ENCODE measurements at regions not wholly inside any gene's neighbourhood (a gene's known extent, or its start where the extent isn't known, plus 50 kb on each side); places are given as distances from the start of the nearest gene placed in this dataset.

DNA sequence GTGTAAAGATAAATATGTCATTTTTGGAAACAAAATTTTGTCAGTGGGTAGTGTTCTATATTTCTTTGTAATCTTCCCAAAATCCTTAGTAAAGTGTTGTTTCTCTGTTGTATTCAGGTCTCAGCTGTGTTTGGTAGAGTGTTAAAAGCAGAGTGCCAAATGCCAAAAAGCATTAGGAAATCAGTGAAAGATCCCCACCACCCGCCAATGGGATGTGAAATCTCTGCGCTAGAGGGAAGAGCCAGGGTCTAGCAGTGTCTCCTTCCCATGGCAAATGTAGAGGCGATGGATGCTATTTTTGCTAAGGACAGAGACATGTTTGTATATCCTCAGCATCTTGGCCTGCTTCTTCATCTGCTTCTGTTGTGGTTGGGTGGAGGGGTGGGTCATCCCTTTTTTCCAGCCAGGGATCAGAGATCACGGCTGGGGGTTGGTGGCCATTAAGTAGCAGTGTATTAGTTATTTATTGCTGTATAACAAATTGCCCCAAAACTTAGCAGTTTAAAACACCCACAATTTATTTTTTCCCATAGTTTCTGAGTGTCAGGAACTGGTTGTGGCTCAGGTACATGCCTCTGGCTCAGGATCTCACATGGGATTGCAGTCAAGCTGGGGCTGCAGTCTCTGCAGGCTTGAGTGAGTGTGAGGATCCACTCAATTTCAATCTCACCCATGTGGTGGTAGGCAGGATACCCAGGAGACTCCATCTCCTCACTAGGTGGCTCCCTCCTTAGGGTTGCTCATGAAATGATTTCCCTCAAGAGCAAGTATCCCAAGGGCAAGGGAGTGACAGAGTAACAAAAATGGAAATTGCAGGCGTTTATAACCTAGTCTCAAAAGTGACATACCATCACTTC lies 211.9 kb downstream of the MYCN start:
- Histone ChIP-seq H3K9me3 (ENCODE audit: control insufficient read depth, low read length) (no peaks in the 10 kb centered on the region), H3K27ac (no peak overlapping the region), H3K9ac (no peak overlapping the region), H3K4me3 (ENCODE audit: low read depth, low read length) (no peak overlapping the region), H3K4me1 (no peaks in the 10 kb centered on the region), H2AFZ (no peak overlapping the region), H3K36me3 (ENCODE audit: control insufficient read depth, insufficient read depth, low read length) (no peaks in the 10 kb centered on the region), H3K4me2 (ENCODE audit: low read length) (no peak overlapping the region), H3K27me3 (ENCODE audit: control insufficient read depth, insufficient read depth, low read length) (no peaks in the 10 kb centered on the region), H3K79me2 (no peaks in the 10 kb centered on the region)
- TF ChIP-seq, protein P1, sequence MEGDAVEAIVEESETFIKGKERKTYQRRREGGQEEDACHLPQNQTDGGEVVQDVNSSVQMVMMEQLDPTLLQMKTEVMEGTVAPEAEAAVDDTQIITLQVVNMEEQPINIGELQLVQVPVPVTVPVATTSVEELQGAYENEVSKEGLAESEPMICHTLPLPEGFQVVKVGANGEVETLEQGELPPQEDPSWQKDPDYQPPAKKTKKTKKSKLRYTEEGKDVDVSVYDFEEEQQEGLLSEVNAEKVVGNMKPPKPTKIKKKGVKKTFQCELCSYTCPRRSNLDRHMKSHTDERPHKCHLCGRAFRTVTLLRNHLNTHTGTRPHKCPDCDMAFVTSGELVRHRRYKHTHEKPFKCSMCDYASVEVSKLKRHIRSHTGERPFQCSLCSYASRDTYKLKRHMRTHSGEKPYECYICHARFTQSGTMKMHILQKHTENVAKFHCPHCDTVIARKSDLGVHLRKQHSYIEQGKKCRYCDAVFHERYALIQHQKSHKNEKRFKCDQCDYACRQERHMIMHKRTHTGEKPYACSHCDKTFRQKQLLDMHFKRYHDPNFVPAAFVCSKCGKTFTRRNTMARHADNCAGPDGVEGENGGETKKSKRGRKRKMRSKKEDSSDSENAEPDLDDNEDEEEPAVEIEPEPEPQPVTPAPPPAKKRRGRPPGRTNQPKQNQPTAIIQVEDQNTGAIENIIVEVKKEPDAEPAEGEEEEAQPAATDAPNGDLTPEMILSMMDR (IDR thresholded peaks at IDR 0.05): no peak

GRCh38 chr2:16151651-16152050 lies 211.3 kb downstream of the MYCN start:
- TF ChIP-seq, protein P1 (IDR thresholded peaks at IDR 0.05): no peak
- no peak overlapping the region for H3K27ac ChIP-seq
- H3K4me2 ChIP-seq (ENCODE audit: low read length): no peak overlapping the region
- H3K4me3 ChIP-seq (ENCODE audit: low read depth, low read length): no peak overlapping the region
- no peaks in the 10 kb centered on the region for H3K9me3 ChIP-seq (ENCODE audit: control insufficient read depth, low read length)
- H3K27me3 ChIP-seq (ENCODE audit: control insufficient read depth, insufficient read depth, low read length): no peaks in the 10 kb centered on the region
- no peak overlapping the region for H2AFZ ChIP-seq
- no peaks in the 10 kb centered on the region for H3K36me3 ChIP-seq (ENCODE audit: control insufficient read depth, insufficient read depth, low read length)
- H3K79me2 ChIP-seq: no peaks in the 10 kb centered on the region
- no peak overlapping the region for H3K9ac ChIP-seq
- no peaks in the 10 kb centered on the region for H3K4me1 ChIP-seq

GRCh38 chr2:16151281-16151570 lies 210.9 kb downstream of the MYCN start:
- Histone ChIP-seq H3K79me2 (no peaks in the 10 kb centered on the region), H3K9me3 (ENCODE audit: control insufficient read depth, low read length) (no peaks in the 10 kb centered on the region), H3K4me1 (no peaks in the 10 kb centered on the region), H3K27me3 (ENCODE audit: control insufficient read depth, insufficient read depth, low read length) (no peaks in the 10 kb centered on the region), H3K36me3 (ENCODE audit: control insufficient read depth, insufficient read depth, low read length) (no peaks in the 10 kb centered on the region), H3K4me3 (ENCODE audit: low read depth, low read length) (no peak overlapping the region), H3K4me2 (ENCODE audit: low read length) (no peak overlapping the region), H2AFZ (no peak overlapping the region), H3K27ac (no peak overlapping the region), H3K9ac (no peak overlapping the region)
- TF ChIP-seq, protein P1 (IDR thresholded peaks at IDR 0.05): no peak

DNA sequence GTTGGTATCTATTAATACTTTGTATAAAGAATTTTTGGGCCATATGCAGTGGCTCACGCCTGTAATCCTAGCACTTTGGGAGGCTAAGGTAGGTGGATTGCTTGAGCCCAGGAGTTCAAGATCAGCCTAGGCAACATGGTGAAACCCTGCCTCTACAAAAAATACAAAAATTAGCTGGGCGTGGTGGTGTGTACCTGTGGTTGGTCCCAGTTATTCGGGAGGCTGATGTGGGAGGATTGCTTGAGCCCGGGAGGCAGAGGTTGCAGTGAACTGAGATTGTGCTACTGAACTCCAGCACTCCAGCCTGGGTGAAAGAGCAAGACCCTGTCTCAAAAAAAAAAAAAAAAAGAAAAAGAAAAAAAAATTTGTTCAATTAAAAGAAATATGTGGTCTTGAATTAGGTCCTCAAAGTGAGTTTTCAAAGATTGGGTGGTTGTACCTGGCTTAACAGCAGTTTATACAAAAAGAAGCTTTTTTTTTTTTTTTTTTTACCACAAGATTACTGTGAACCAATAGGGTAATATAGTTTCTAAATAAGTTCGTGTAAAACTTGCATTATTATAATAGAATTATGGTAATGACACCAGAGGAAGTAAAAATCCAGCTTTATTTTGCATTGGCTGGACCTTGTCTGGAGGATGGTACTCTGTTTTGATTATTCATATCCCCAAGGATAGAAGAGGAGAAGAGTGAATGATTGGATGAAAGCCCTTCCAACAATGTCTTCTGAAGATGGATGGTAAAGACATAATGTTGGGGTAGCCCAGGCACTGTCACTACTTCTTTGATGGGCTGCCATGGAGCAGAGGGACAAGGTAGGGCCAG lies 210.3 kb downstream of the MYCN start:
- H2AFZ ChIP-seq: no peak overlapping the region
- no peaks in the 10 kb centered on the region for H3K27me3 ChIP-seq (ENCODE audit: control insufficient read depth, insufficient read depth, low read length)
- H3K4me1 ChIP-seq: no peaks in the 10 kb centered on the region
- H3K9ac ChIP-seq: no peak overlapping the region
- no peaks in the 10 kb centered on the region for H3K9me3 ChIP-seq (ENCODE audit: control insufficient read depth, low read length)
- no peak overlapping the region for H3K27ac ChIP-seq
- no peaks in the 10 kb centered on the region for H3K79me2 ChIP-seq
- H3K4me2 ChIP-seq (ENCODE audit: low read length): no peak overlapping the region
- H3K36me3 ChIP-seq (ENCODE audit: control insufficient read depth, insufficient read depth, low read length): no peaks in the 10 kb centered on the region
- no peak overlapping the region for H3K4me3 ChIP-seq (ENCODE audit: low read depth, low read length)
- TF ChIP-seq, protein P1 (IDR thresholded peaks at IDR 0.05): no peak
